DMS79 treated with DMSO at 0.1 percent for 48 hours (cell line): ENCODE measurements at regions not wholly inside any gene's neighbourhood (a gene's known extent, or its start where the extent isn't known, plus 50 kb on each side); places are given as distances from the start of the nearest gene placed in this dataset.
A peak's percentile ranks its signal among the peaks of the same experiment; 100 is the strongest.

Experiments
- DNase-seq: peaks from one replicate; lab custom pipeline; 2025; lab: John Stamatoyannopoulos, UW

- no peak for DNase-seq
Measured at GRCh38 chr21:25422610-25423608, 184.4 kb downstream of the MRPL39 start.

- no peak for DNase-seq
Measured at GRCh38 chr21:25421321-25422028, 185.8 kb downstream of the MRPL39 start.

- DNase-seq: no peak
Measured at GRCh38 chr21:25420831-25421230, 186.4 kb downstream of the MRPL39 start.

- DNase-seq: no peak
Measured at GRCh38 chr21:25416669-25417068, 190.6 kb downstream of the MRPL39 start.

GRCh38 chr21:25412100-25412499 is 195.2 kb downstream of the MRPL39 start:
- no peak for DNase-seq

- no peak for DNase-seq
Measured at GRCh38 chr21:25409978-25410377, 197.3 kb downstream of the MRPL39 start.

- no peak for DNase-seq
Measured at GRCh38 chr21:25408666-25409065, 198.6 kb downstream of the MRPL39 start.

GRCh38 chr21:25406887-25407579 is 200.2 kb downstream of the MRPL39 start:
- no peak for DNase-seq

GRCh38 chr21:25405984-25406383 is 201.3 kb downstream of the MRPL39 start:
- no peak for DNase-seq

GRCh38 chr21:25402134-25402961 is 204.9 kb downstream of the MRPL39 start:
- no peak for DNase-seq

GRCh38 chr21:25400427-25400826 is 206.9 kb downstream of the MRPL39 start:
- no peak for DNase-seq

GRCh38 chr21:25398630-25399029 is 208.7 kb downstream of the MRPL39 start:
- DNase-seq: no peak

GRCh38 chr21:25396135-25396711 is 211.1 kb downstream of the MRPL39 start:
- no peak for DNase-seq

- DNase-seq: no peak
Measured at GRCh38 chr21:25391777-25392176, 215.5 kb downstream of the MRPL39 start.

GRCh38 chr21:25390701-25391100 is 216.6 kb downstream of the MRPL39 start:
- no peak for DNase-seq

GRCh38 chr21:25387665-25388064 is 219.6 kb downstream of the MRPL39 start:
- no peak for DNase-seq

GRCh38 chr21:25385911-25386474 is 221.3 kb downstream of the MRPL39 start:
- DNase-seq: peak; percentile 14

- no peak for DNase-seq
Measured at GRCh38 chr21:25385341-25385740, 221.9 kb downstream of the MRPL39 start.

GRCh38 chr21:25384782-25385181 is 222.5 kb downstream of the MRPL39 start:
- DNase-seq: no peak

GRCh38 chr21:25383545-25383944 is 223.7 kb downstream of the MRPL39 start:
- DNase-seq: no peak

- no peak for DNase-seq
Measured at GRCh38 chr21:25381936-25382452, 225.3 kb downstream of the MRPL39 start.
